ENCODE measurements at regions not wholly inside any gene's neighbourhood (a gene's known extent, or its start where the extent isn't known, plus 50 kb on each side); places are given as distances from the start of the nearest gene placed in this dataset.

DNA sequence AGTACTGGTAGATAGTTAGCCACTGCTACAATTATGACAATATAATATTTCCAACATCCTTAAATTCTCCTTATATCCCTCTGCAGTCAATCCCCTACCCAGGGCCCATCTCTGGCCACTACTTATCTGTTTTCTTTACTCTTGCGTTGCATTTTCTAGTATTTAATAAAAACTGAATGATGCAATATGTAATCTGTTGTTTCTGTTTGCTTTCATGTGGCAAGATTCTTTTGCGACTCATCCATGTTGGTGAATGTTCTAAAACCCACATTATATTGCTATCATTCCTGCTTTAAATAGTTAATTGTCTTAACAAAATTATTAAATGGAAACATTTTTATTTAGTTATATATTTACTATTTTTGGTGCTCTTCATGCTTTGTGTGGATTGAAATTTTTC, 338.5 kb downstream of the MDFIC start:
- TF ChIP-seq POLR2A (IDR thresholded peaks at IDR 0.05; ENCODE audit: low read length) (no peak), GATA1 (IDR thresholded peaks at IDR 0.05; ENCODE audit: low read depth, low read length) (no peak)
- DNase-seq, result no peak

GRCh38 chr7:115252461-115252860, 330.6 kb downstream of the MDFIC start:
- no peak for DNase-seq
- TF ChIP-seq POLR2A (IDR thresholded peaks at IDR 0.05; ENCODE audit: low read length), result no peak
- TF ChIP-seq GATA1 (IDR thresholded peaks at IDR 0.05; ENCODE audit: low read depth, low read length), result no peak

- no peak for DNase-seq
- TF ChIP-seq GATA1 (IDR thresholded peaks at IDR 0.05; ENCODE audit: low read depth, low read length) (no peak), POLR2A (IDR thresholded peaks at IDR 0.05; ENCODE audit: low read length) (no peak)
Observed at GRCh38 chr7:115249080-115249479, 327.2 kb downstream of the MDFIC start.

GRCh38 chr7:115241151-115241550, 319.3 kb downstream of the MDFIC start:
- no peak for TF ChIP-seq POLR2A (IDR thresholded peaks at IDR 0.05; ENCODE audit: low read length)
- TF ChIP-seq GATA1 (IDR thresholded peaks at IDR 0.05; ENCODE audit: low read depth, low read length), result no peak
- DNase-seq, result no peak

GRCh38 chr7:115240242-115240641, 318.3 kb downstream of the MDFIC start:
- no peak for DNase-seq
- TF ChIP-seq POLR2A (IDR thresholded peaks at IDR 0.05; ENCODE audit: low read length), result no peak
- TF ChIP-seq GATA1 (IDR thresholded peaks at IDR 0.05; ENCODE audit: low read depth, low read length), result no peak

DNA sequence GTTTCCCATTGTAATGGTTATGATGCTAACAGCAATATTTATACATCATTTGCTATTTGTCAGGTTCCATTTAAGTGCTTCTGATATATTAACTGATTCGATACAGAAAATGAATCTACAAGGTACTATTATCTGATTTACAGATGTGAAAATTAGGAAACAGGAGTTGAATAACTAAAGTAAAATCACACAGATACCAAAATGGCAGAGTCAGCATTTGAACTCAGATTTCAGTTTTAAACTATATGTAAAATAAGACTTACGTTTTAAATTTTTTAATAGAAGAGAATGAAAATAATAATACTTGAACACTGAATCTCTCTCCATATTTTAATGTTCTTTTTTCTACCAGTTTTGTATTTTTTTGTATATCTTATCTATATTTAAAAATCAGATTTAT, 313.2 kb downstream of the MDFIC start:
- DNase-seq, result no peak
- TF ChIP-seq POLR2A (IDR thresholded peaks at IDR 0.05; ENCODE audit: low read length) (no peak), GATA1 (IDR thresholded peaks at IDR 0.05; ENCODE audit: low read depth, low read length) (no peak)

GRCh38 chr7:115233809-115234208, 311.9 kb downstream of the MDFIC start:
- no peak for DNase-seq
- TF ChIP-seq GATA1 (IDR thresholded peaks at IDR 0.05; ENCODE audit: low read depth, low read length) (no peak), POLR2A (IDR thresholded peaks at IDR 0.05; ENCODE audit: low read length) (no peak)

DNA sequence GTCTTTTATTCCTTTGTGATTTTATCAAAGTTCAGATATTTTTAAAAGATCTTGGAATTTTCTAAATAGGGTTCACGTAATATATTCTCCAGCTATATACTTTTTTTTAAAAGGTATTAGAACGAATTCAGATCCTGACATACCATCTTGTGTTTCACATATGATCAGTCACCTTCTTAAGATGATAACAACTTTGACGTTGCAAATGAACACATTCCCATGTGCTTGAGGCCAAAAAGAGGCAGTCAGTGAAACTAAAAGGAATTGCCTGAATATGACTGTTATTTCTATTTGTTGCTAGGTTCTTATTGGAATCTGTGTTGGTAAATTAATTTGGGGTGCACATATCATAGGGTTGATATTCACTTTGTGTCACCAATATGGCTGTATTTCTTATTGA, 310.1 kb downstream of the MDFIC start:
- DNase-seq, result no peak
- TF ChIP-seq POLR2A (IDR thresholded peaks at IDR 0.05; ENCODE audit: low read length), result no peak
- no peak for TF ChIP-seq GATA1 (IDR thresholded peaks at IDR 0.05; ENCODE audit: low read depth, low read length)

GRCh38 chr7:115230882-115231571, 309.1 kb downstream of the MDFIC start:
- no peak for TF ChIP-seq POLR2A (IDR thresholded peaks at IDR 0.05; ENCODE audit: low read length)
- no peak for TF ChIP-seq GATA1 (IDR thresholded peaks at IDR 0.05; ENCODE audit: low read depth, low read length)
- no peak for DNase-seq

GRCh38 chr7:115229401-115230105, 307.7 kb downstream of the MDFIC start:
- no peak for DNase-seq
- TF ChIP-seq POLR2A (IDR thresholded peaks at IDR 0.05; ENCODE audit: low read length), result no peak
- no peak for TF ChIP-seq GATA1 (IDR thresholded peaks at IDR 0.05; ENCODE audit: low read depth, low read length)

DNA sequence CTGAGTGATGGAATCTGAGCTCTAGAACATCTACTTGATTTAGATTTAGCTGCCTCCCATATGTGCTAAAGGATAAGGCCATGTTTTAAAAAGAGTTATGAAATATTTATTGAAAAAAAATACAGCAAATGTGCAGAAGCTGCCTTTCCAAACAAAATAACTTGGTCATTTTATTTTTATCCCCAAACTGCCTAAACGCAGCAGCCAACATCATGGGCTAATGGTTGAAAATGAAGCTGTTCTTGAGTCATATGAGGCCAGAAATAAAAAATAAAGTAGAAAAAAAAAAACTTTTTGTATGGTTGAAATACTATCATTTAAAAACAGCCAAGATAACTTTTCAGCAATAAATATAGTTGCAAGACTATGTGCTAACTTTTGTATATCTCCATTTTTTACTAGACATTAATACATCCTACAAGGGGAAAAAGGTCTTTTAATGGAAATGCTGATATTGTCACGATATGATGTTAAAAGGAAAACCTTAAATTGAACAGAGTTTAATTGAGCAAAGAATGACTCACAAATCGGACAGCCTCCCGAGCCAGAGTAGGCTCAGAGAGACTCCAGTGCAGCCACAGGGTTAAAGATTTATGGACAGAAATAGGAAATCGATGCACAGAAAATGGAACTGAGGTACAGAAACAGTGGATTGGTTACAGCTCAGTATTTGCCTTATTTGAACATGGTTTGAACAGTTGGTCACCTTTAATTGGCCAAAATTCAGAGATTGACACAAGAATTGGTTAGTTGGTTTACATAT, 305.8 kb downstream of the MDFIC start:
- no peak for TF ChIP-seq GATA1 (IDR thresholded peaks at IDR 0.05; ENCODE audit: low read depth, low read length)
- TF ChIP-seq POLR2A (IDR thresholded peaks at IDR 0.05; ENCODE audit: low read length), result no peak
- no peak for DNase-seq

DNA sequence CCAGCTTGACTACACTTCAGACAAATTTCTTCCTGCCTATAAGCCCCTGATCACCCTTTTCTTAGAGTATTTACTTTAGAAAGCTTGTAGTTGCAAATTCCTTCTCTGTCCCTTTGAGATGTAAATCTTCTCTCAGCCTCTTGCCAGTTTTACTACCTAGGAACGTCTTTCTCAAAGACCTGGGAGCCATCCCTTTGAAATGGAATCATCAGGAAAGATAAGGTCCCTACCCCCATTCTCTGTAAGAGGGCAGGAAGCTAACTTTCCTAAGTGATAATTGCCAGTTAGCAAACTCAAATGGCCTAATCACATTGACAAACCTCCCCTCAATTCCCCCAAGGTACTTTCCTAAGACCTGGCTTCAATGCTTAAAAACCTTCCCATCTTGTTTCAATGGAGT, 304.5 kb downstream of the MDFIC start:
- DNase-seq, result no peak
- TF ChIP-seq GATA1 (IDR thresholded peaks at IDR 0.05; ENCODE audit: low read depth, low read length) (no peak), POLR2A (IDR thresholded peaks at IDR 0.05; ENCODE audit: low read length) (no peak)

DNA sequence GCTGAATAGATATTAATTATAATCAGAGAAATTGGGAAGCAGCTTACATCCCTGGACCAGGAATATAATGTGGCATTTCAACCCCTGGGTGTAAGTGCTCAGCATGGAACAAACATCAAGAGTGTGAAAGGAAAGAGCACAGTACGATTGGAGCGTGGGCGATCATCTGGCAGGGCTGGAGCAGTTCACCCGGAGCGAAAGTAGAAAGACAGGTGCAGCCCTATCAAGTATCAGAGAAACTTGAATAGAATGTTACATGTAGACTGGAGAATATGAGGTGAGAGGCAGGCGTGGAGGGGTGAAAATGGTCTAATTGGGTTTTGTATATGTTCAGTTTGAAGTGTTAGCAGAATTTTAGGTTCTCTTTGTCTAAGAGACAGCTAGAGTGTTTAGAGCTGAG, 303.0 kb downstream of the MDFIC start:
- no peak for DNase-seq
- no peak for TF ChIP-seq POLR2A (IDR thresholded peaks at IDR 0.05; ENCODE audit: low read length)
- TF ChIP-seq GATA1 (IDR thresholded peaks at IDR 0.05; ENCODE audit: low read depth, low read length), result no peak

GRCh38 chr7:115223959-115224358, 302.1 kb downstream of the MDFIC start:
- DNase-seq, result no peak
- TF ChIP-seq POLR2A (IDR thresholded peaks at IDR 0.05; ENCODE audit: low read length) (no peak), GATA1 (IDR thresholded peaks at IDR 0.05; ENCODE audit: low read depth, low read length) (no peak)

Data from erythroblast (primary cell).